ENCODE measurements at regions not wholly inside any gene's neighbourhood (a gene's known extent, or its start where the extent isn't known, plus 50 kb on each side); places are given as distances from the start of the nearest gene placed in this dataset.
"Not testable (repeated sequence)": the region's sequence is repeated elsewhere in the genome, so short reads cannot be mapped to it uniquely, and the experiment has no call there.

DNA sequence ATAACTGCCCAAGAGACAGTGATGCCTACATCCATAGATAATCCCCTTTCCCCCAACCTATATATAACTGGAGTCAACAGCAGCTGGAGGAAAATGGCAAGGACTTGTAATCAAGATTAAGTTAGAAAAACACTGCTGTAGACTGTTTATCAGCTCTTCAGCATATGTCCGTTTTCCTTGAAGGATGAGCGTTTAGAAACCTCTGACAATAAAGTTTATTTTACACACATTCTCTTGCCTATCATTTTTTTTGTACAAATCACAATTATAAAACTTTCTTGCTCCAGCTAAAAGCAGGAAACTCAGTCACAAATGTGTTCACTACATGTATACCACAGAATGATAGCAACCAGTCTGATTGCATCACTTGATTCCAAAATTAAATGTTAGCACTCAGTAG lies 50.8 kb downstream of the PPIAL4G start:
- POLR2A ChIA-PET; DNase-seq (ENCODE audit: extremely low spot score); CTCF ChIA-PET: not testable (repeated sequence)

DNA sequence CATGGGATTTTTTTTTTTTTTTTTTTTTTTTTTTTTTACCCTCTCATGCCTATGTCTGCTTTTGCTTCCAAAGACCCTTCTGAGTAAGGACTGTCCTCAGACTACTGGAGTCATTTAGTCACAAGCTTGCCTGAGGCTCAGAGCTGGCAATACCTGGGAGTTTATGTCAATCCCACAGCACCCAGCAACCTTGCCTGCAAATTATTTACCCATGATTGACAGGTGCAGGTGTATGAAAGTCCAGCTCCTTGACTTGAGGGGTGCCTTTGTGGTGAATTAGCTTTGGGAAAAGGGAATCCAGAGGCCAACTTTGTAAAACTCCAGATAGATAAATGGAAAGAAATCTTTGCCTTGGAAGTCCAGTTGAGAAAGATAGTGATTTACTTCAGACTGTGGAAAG lies 53.2 kb downstream of the PPIAL4G start:
- POLR2A ChIA-PET; CTCF ChIA-PET; DNase-seq (ENCODE audit: extremely low spot score): not testable (repeated sequence)

DNA sequence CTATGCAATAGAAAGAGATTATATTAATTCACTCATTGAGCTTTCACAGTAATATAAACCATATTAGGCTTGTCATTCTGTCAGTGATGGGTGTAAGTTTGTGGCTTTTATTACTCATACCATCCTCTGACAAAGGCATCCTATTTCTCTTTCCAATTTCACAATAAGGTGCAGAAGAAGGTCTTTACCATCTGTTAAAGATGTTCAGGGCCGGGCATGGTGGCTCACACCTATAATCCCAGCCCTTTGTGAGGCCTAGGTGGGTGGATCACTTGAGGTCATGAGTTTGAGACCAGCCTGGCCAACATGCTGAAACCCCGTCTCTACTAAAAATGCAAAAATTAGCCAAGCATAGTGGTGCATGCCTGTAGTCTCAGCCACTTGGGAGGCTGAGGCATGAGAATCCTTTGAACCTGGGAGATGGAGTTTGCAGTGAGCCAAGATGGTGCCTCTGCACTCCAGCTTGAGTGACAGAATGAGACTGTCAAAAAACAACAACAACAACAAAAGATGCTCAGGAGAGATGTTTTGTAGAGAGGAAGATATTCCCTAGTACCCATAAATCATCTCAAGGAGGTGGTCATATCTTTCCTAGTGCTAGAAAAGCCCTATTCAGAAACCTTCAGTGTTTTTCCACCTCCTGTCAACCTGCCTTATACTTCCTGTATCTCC lies 56.0 kb downstream of the PPIAL4G start:
- DNase-seq (ENCODE audit: extremely low spot score); POLR2A ChIA-PET; CTCF ChIA-PET: not testable (repeated sequence)

DNA sequence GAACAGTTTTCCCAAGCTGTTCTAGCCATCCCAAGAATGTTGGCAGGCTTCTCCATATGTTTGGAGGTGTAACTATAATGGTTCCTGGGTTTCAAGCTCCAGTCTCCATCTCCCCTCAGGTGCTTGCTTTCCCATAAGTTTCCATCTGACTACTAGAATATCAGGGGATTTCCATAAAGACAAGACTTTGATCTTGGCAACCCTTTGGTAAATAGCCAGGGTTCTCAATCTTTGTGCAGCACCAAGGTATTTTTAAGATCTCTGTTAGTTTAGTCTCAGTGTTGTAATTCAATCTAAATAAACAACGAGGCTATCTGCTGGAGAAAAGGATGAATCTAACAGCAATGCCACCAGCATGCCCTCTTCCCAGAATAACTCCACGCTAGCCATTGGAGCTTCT lies 56.7 kb downstream of the PPIAL4G start:
- CTCF ChIA-PET; DNase-seq (ENCODE audit: extremely low spot score); POLR2A ChIA-PET: not testable (repeated sequence)

DNA sequence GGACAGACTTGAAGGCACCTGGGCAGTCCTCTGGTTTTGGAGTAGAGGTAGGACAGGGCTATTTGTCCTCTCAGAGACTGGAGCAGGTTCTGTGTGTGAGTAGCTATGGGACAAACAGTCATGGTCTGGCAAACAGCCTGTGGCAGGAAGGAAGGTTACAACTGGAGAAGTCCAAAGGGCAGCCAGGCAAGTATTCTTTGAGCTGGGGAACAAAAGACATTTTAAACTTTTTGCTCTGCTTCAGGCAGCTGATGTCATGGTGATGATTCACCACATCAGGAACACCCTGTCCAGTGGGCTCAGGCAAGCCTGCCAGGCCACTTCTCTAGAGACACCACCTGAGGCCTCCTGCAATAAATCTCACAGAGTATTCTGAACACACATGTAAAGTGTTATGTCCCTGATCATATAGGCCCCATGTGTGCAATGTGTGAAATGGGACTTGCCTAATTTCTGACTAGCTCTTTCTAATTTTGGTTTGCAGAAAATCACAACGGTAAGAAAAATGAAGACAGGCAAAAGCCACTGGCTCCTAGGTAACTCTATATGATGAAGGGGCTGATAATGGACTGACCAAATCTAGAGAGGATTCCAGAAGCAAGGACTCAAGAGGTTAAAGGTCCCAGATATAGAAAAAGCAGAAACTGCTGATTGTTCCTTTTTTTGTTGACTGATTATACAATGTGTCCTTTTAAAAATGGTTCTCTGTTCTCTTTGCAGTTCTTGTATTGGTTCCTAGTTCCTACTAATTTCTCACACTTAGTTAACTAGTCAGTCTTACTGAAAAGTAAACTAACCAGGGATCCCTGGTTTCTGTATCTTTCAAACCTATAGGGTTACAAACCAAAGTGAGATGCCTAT lies 58.7 kb downstream of the PPIAL4G start:
- DNase-seq (ENCODE audit: extremely low spot score); CTCF ChIA-PET; POLR2A ChIA-PET: not testable (repeated sequence)

DNA sequence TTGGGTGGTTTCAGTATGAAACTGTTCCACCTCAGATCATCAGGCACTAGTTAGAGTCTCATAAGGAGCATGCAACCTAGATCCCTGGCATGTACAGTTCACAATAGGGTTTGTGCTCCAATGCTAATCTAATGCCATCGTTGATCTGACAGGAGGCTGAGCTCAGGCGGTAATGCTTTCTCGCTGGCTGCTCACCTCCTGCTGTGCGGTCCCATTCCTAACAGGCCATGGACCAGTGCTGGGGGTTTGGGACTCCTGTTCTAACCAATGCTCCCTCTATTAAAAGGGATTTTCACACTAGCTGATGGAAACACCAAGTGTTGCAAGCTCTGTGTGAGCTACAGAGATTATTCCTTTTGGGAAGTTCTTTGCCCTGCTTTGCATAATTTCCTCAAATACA lies 60.2 kb downstream of the PPIAL4G start:
- POLR2A ChIA-PET; DNase-seq (ENCODE audit: extremely low spot score); CTCF ChIA-PET: not testable (repeated sequence)

DNA sequence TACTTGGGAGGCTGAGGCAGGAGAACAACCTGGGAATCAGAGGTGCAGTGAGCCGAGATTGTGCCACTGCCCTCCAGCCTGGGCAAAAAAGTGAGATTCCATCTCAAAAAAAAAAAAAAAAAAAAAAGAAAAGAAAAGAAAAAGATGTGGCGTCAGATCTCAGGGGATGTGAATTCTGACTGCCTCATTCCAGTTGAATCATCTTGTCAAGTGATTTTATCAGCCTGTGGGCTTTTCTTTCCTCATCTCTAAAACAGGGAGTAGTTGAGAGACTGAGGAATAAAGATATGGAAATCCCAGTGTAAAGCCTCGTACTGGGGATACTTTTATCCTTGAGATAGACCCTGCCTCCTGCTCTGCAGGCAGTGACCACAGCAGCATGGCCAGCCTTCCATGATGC lies 65.9 kb downstream of the PPIAL4G start:
- DNase-seq (ENCODE audit: extremely low spot score); CTCF ChIA-PET; POLR2A ChIA-PET: not testable (repeated sequence)

DNA sequence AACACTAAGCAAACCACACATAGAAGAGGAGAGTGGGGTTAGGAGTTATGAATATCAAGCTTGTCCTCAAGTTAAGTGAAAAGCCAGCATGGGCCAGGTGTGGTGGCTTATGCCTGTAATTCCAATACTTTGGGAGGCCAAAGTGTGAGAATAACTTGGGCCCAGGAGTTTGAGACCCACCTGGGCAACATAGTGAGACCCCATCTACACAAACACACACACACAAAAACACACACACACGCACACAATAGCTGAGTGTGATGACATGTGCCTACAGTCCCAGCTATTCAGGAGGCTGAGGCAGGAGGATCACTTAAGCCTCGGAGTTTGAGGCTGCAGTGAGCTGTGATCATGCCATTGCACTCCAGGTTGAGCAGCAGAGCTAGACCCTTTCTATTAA lies 69.7 kb downstream of the PPIAL4G start:
- DNase-seq (ENCODE audit: extremely low spot score); CTCF ChIA-PET; POLR2A ChIA-PET: not testable (repeated sequence)

DNA sequence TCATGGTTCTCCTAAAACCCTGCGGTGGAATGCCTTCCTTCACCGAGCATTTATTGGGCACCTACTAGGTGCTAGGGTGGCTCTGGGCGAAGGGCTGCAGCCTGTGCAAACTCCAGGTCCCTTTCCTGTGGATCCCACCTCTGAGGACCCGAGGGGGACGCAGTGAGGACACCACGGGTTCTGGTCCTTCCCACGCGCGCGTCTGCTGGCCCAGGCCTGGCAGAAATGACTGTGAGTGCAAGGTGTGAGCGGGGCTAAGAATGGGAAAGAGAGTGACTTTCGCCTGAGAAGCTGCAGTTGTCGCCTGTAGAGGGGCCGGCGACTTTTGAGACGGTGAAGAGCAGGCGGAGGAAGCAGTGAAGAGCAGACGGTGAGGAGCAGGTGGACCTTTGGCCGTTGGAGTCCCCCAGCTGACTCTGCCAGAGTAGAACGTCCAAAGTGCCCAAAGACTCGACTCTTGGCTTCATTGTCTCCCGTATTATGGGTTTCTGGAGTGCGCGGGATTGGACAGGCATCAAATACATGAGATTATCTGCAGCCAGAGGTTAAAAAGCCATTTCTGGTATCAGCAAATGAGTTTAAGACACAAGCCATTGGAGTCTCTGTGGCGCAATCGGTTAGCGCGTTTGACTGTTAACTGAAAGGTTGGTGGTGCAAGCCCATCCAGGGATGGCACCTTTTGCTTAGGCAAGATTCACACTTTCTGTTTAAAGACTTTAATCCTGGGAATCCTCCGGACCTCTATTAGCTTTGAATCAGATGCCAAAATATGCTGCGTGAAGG lies 78.1 kb downstream of the PPIAL4G start:
- DNase-seq (ENCODE audit: extremely low spot score); POLR2A ChIA-PET; CTCF ChIA-PET: not testable (repeated sequence)

DNA sequence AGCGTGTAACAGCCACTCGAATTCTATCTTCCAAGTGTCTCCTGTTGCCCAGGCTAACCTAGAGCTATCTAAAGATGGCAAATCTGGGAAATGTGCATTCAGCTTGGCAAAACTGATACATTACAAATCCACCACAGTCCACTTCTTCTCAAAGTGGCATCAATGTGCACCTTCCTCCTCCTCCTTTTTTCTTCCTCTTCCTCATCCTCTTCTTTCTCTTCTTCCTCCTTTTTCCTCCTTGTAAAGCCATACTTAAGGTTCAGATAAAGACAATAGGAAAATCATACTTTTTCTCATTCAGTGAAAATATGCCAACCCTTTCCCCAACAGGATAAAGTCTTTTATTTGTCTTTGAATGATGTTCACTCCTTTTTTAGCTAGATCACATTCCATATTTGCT lies 79.2 kb downstream of the PPIAL4G start:
- POLR2A ChIA-PET; DNase-seq (ENCODE audit: extremely low spot score); CTCF ChIA-PET: not testable (repeated sequence)

DNA sequence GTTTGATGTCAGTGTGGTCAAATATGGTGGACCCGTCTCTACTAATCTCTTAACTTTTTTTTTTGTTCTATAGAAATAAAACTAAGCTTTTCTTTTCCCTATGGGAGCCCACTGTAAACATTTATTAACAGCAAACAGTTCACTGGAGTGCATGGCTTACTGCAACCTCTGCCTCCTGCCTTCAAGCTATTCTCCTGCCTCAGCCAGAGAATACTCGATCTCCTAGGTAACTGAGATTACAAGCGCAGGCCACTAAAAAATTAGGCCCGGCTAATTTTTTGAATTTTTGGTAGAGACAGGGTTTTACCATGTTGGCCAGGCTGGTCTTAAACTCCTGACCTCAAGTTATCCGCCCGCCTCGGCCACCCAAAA lies 80.0 kb downstream of the PPIAL4G start:
- CTCF ChIA-PET; DNase-seq (ENCODE audit: extremely low spot score): not testable (repeated sequence)
- POLR2A ChIA-PET: interaction anchor here (1.1 to 2.0 kb wide), 3 partner anchors 15 to 120 kb away, joined by 3 to 4 read pairs (median 4); no protein-coding TSS in a partner anchor

DNA sequence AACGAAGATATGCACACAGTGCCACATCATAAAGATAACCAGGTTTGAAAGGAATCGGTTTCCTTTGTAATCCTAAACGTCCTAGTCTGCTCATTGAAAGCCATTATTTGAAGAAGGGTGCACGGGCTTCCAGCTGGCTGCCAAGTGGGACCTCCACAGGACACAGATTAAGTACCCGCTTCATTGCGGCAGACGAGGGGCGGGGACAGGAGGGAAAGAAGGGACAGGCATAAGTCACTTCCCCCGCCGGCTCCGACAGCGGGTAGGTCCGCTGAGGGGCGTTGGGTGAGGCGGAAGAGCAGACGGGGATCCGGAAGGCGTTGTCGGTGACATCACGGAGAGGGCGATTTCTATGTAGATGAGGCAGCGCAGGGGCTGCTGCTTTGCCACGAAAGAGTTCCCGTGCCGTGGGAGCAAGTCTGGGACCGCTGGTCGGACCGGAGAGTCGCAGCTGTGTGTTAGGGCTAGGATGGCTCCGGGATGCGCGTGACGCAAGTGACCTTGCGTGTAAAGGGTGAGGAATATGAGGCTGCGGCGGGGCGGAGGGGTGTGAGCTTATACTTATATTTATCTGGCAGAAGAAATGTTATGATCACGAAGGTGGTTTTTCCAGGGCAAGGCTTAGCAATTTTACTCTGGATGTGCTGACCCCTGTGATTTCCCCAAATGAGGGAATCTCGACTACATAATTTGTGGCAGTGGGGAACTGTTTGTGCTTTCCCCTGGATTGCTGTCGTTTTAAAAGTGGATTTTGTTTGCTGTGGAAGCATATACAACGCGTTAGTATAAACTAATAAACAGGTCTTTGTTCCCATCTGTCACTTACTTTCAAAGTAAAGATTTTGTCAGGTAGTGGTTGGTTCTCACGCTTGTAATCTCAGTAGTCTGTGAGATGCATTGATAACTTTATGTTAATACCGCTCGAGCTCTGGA lies 80.7 kb downstream of the PPIAL4G start:
- CTCF ChIA-PET: not testable (repeated sequence)
- peak; percentile 54 for DNase-seq (ENCODE audit: extremely low spot score)
- POLR2A ChIA-PET: interaction anchor here (1.1 to 2.0 kb wide), 3 partner anchors 14 to 121 kb away, joined by 3 to 4 read pairs (median 4); no protein-coding TSS in a partner anchor

DNA sequence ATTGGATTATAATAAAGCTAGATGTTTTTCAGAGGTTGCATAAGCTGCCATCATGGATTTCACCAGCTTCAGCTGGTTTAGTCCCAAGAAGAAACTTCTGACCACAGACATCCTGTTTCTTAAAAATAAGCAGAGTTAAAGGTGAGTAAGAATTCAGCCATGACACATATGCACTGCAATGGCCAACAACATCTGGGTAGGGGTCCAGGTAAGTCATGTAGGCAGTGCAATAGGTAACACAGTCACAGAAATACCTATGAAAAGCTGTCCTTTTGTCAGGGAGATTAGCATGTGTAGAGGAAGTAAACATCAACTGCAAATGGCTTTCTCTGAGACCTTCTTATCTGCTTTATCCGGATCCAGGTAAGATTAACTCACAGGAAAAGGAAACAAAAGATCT lies 85.6 kb downstream of the PPIAL4G start:
- POLR2A ChIA-PET; DNase-seq (ENCODE audit: extremely low spot score); CTCF ChIA-PET: not testable (repeated sequence)

DNA sequence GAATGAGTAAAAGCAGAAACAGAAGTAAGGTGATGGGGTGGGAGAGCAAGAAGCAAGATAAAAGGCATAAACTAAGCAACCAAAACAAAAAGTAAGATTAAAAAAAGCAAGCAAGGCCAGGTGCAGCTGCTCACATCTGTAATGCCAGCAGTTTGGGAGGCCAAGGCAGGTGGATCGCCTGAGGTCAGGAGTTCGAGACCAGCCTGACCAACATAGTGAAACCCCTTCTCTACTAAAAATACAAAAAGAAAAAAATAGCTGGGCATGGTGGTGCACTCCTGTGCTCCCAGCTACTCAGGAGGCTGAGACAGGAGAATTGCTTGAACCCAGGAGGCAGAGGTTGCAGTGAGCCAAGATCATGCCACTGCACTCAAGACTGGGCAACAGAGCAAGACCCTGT lies 90.6 kb downstream of the PPIAL4G start:
- POLR2A ChIA-PET; CTCF ChIA-PET; DNase-seq (ENCODE audit: extremely low spot score): not testable (repeated sequence)

DNA sequence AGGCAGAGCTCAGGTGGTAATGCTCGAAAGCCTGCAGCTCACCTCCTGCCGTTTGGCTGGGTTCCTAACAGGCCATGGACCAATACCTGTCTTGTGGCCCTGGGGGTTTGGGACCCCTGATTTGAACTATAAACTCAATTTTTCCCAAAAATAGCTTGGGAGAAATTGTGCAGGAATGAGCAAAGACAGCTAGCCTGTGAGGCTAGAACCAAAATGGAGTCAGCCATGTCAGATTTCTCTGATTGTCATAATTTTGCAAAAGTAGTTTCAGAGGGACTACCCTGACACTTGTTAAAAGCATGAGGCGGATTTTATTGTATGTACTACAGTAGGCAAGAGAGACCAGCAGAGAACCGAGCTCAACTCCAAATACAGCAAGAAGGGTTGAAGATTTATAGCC lies 91.8 kb downstream of the PPIAL4G start:
- CTCF ChIA-PET; POLR2A ChIA-PET; DNase-seq (ENCODE audit: extremely low spot score): not testable (repeated sequence)
